ENCODE measurements at regions not wholly inside any gene's neighbourhood (a gene's known extent, or its start where the extent isn't known, plus 50 kb on each side); places are given as distances from the start of the nearest gene placed in this dataset.

DNA sequence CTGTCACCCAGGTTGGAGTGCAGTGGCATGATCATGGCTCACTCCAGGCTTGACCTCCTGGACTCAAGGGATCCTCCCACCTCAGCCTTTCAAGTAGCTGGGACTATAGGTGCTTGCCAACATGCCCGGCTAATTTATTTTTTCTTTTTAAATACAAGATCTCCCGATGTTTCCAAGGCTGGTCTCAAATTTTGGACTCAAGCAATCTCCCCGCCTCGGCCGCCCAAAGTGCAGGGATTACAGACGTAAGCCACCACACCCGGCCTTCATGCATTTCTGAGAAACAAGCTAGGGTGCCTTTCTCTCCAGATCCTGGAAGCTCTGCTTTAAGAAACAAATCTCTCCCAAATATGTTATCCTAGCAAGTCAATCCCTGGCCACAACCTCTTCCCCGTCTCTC is 234.1 kb downstream of the FBXO15 start:
- H3K4me1 ChIP-seq (ENCODE audit: control insufficient read depth, low read depth, low read length) = no peaks in the 10 kb centered on the region
- no peak overlapping the region for H3K27ac ChIP-seq (ENCODE audit: low read length)
- no peak overlapping the region for H3K4me3 ChIP-seq (ENCODE audit: low read length)
- no peaks in the 10 kb centered on the region for H3K9me3 ChIP-seq (ENCODE audit: control insufficient read depth, low read depth, low read length)
- no peaks in the 10 kb centered on the region for H3K27me3 ChIP-seq (ENCODE audit: control insufficient read depth, insufficient read depth, low read length)
- no peaks in the 10 kb centered on the region for H3K36me3 ChIP-seq (ENCODE audit: control insufficient read depth, low read depth, low read length)
- no peak overlapping the region for H3K9ac ChIP-seq (ENCODE audit: low read length)

DNA sequence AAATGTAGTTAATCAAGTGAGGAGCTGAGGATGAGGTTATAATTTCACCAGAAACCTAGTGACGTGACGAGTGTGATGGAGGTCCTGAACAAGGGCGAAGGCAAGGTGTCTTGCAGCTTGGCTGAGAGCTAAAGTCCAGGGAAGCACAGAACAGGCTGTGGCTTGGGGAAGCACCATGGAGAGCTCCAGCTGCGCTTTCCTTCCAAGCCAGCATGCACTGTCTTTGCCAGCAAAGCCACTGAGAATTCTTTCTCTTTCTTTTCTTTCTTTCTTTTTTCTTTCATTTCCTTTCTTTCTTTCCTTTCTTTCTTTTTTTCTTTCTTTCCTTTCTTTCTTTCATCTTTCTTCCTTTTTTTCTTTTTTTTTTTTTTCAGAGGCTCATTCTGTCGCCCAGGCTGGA is 239.3 kb downstream of the FBXO15 start:
- H3K9me3 ChIP-seq (ENCODE audit: control insufficient read depth, low read depth, low read length) = no peaks in the 10 kb centered on the region
- no peaks in the 10 kb centered on the region for H3K4me1 ChIP-seq (ENCODE audit: control insufficient read depth, low read depth, low read length)
- H3K9ac ChIP-seq (ENCODE audit: low read length) = no peak overlapping the region
- H3K27ac ChIP-seq (ENCODE audit: low read length) = no peak overlapping the region
- H3K27me3 ChIP-seq (ENCODE audit: control insufficient read depth, insufficient read depth, low read length) = no peaks in the 10 kb centered on the region
- H3K4me3 ChIP-seq (ENCODE audit: low read length) = no peak overlapping the region
- no peaks in the 10 kb centered on the region for H3K36me3 ChIP-seq (ENCODE audit: control insufficient read depth, low read depth, low read length)

DNA sequence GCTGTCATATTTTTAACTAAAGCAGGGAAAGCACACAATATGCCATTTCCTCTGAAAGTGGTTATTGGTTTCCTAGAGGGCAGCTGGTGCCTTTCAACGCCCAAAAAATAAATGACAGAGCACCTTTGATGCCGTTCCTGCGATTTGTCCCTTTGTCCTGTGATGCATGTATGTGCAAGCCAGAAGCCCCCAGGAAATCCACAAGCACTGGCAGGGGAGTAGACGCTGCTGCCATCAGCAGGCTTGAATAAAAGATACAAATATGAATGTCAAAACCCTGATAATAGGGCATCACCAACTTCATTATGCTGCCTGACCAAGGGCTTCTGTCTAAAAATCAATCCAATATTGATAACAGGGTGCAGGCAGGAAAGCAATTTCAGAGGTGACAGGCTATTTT is 246.1 kb downstream of the FBXO15 start:
- Histone ChIP-seq H3K36me3 (ENCODE audit: control insufficient read depth, low read depth, low read length) (no peaks in the 10 kb centered on the region), H3K27ac (ENCODE audit: low read length) (no peak overlapping the region), H3K9ac (ENCODE audit: low read length) (no peak overlapping the region), H3K9me3 (ENCODE audit: control insufficient read depth, low read depth, low read length) (no peaks in the 10 kb centered on the region), H3K4me3 (ENCODE audit: low read length) (no peak overlapping the region), H3K27me3 (ENCODE audit: control insufficient read depth, insufficient read depth, low read length) (peaks cover 10% of the 10 kb centered on the region), H3K4me1 (ENCODE audit: control insufficient read depth, low read depth, low read length) (peaks cover 2% of the 10 kb centered on the region)

DNA sequence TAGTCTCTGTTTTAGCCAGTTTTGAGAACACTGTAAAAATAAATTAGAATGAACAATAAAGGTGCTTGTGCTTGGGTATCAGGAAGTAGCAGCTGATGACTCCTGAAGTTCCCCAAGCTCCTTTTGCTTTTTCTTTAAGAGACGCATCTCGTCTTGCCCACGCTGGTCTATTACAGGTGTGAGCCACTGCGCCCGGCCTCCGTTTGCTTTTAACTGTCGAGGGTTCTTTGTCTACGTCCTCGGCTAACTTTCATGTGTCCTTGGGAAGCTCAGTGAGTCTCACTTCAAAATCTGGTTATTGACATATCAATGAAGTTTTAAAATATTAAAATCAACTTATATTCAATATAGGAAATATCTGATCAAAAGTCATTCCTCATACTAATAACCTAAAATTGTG is 246.5 kb downstream of the FBXO15 start:
- Histone ChIP-seq H3K9me3 (ENCODE audit: control insufficient read depth, low read depth, low read length) (no peaks in the 10 kb centered on the region), H3K27ac (ENCODE audit: low read length) (no peak overlapping the region), H3K36me3 (ENCODE audit: control insufficient read depth, low read depth, low read length) (no peaks in the 10 kb centered on the region), H3K27me3 (ENCODE audit: control insufficient read depth, insufficient read depth, low read length) (peaks cover 10% of the 10 kb centered on the region), H3K4me1 (ENCODE audit: control insufficient read depth, low read depth, low read length) (peaks cover 5% of the 10 kb centered on the region), H3K9ac (ENCODE audit: low read length) (no peak overlapping the region), H3K4me3 (ENCODE audit: low read length) (no peak overlapping the region)

DNA sequence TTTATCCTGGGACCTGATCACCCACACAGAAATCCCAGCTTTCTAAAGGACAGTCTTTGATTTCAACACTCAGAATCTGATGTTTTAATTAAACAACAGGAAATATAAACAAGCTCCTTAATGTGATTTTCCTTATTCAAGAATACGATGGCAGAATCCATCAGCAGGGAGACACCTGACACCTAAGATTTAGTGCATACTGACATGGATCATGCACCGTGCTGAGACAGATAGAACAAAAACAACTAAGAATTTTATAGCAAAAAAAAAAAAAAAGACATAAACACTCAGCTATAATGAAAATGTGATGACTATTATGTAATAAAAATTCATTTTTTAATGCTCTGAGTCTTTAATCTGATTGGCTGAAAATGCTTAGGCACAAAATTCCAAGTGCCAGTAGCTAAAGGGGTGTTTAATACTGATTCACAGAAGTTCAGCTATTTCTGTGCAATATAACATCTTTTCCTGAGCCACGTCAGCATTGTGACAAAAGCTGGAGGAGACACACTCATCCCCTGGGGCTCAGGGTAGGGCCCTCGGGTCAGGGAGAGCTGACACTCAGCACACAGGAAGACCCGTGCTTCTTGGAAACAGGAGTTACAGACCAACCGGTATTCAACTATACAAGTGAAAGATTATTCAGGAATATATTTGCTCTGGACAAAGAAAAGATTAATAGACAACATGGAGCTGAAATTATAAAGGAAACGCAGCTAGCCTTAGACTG is 247.4 kb downstream of the FBXO15 start:
- H3K27me3 ChIP-seq (ENCODE audit: control insufficient read depth, insufficient read depth, low read length) = peaks cover 10% of the 10 kb centered on the region
- peaks cover 13% of the 10 kb centered on the region for H3K4me1 ChIP-seq (ENCODE audit: control insufficient read depth, low read depth, low read length)
- H3K9me3 ChIP-seq (ENCODE audit: control insufficient read depth, low read depth, low read length) = no peaks in the 10 kb centered on the region
- no peak overlapping the region for H3K9ac ChIP-seq (ENCODE audit: low read length)
- no peak overlapping the region for H3K4me3 ChIP-seq (ENCODE audit: low read length)
- no peak overlapping the region for H3K27ac ChIP-seq (ENCODE audit: low read length)
- no peaks in the 10 kb centered on the region for H3K36me3 ChIP-seq (ENCODE audit: control insufficient read depth, low read depth, low read length)

DNA sequence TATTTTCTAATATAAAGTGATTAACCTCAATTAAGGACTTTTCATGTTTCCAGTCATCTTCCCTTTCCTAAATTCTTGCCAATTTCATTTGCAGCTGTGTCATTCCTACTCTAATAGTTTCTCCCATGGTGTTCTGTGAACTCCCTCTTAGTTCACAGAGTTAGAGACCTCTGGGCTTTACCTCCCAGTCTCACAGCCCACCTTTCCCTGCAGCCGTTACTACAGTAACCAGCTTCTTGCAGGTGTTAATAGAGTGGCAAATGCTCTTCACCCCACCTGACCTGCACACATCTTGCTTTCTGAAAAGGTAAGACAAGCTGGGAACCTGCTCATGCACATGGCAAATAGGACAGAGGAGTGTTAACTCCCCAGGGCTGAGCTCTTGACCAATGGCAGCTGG is 250.1 kb downstream of the FBXO15 start:
- Histone ChIP-seq H3K4me1 (ENCODE audit: control insufficient read depth, low read depth, low read length) (peaks cover 23% of the 10 kb centered on the region), H3K27me3 (ENCODE audit: control insufficient read depth, insufficient read depth, low read length) (peaks cover 10% of the 10 kb centered on the region), H3K9me3 (ENCODE audit: control insufficient read depth, low read depth, low read length) (no peaks in the 10 kb centered on the region), H3K36me3 (ENCODE audit: control insufficient read depth, low read depth, low read length) (no peaks in the 10 kb centered on the region), H3K4me3 (ENCODE audit: low read length) (no peak overlapping the region), H3K9ac (ENCODE audit: low read length) (no peak overlapping the region), H3K27ac (ENCODE audit: low read length) (no peak overlapping the region)

DNA sequence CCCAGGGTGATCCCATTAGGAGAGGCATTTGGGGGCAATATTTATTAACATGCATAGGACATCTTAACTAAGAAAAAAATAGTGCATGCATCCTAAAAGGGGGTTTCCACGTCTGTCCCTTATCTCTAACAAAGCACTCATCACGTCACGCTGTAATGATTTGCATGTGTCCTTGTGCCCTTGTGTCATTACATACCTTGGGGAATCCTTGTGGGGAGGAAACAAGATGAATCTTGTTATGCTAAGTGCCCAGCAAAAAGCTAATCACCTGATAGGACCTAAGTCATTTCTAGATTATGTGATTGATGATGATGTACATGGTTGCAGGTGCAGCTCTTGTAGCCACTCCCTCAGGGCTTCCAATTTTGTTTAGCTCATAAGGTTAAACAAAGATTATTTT is 250.9 kb downstream of the FBXO15 start:
- Histone ChIP-seq H3K27ac (ENCODE audit: low read length) (no peak overlapping the region), H3K4me1 (ENCODE audit: control insufficient read depth, low read depth, low read length) (peaks cover 29% of the 10 kb centered on the region), H3K27me3 (ENCODE audit: control insufficient read depth, insufficient read depth, low read length) (peaks cover 10% of the 10 kb centered on the region), H3K36me3 (ENCODE audit: control insufficient read depth, low read depth, low read length) (no peaks in the 10 kb centered on the region), H3K9me3 (ENCODE audit: control insufficient read depth, low read depth, low read length) (no peaks in the 10 kb centered on the region), H3K9ac (ENCODE audit: low read length) (no peak overlapping the region), H3K4me3 (ENCODE audit: low read length) (no peak overlapping the region)

DNA sequence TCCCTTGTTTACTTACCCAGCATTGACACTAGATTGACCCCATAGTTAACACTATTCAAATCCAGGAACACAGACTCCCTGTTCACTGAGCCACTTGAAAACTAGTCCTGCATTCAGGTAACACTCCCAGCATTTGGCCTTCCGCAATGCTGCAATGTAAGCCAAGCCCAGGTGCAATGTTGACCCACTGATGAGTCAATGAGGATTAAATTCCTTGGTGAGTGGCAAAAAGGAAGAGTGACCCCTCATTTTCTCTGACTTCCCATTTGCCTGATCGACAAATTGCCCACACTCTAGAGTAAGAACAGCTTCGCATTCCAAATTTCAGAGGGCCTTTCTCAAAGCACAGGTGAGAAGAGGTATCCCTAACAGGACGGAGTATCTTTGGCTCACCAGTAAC is 251.9 kb downstream of the FBXO15 start:
- peaks cover 10% of the 10 kb centered on the region for H3K27me3 ChIP-seq (ENCODE audit: control insufficient read depth, insufficient read depth, low read length)
- H3K4me3 ChIP-seq (ENCODE audit: low read length) = no peak overlapping the region
- H3K9ac ChIP-seq (ENCODE audit: low read length) = no peak overlapping the region
- no peaks in the 10 kb centered on the region for H3K9me3 ChIP-seq (ENCODE audit: control insufficient read depth, low read depth, low read length)
- H3K27ac ChIP-seq (ENCODE audit: low read length) = no peak overlapping the region
- H3K36me3 ChIP-seq (ENCODE audit: control insufficient read depth, low read depth, low read length) = no peaks in the 10 kb centered on the region
- peaks cover 38% of the 10 kb centered on the region for H3K4me1 ChIP-seq (ENCODE audit: control insufficient read depth, low read depth, low read length)

DNA sequence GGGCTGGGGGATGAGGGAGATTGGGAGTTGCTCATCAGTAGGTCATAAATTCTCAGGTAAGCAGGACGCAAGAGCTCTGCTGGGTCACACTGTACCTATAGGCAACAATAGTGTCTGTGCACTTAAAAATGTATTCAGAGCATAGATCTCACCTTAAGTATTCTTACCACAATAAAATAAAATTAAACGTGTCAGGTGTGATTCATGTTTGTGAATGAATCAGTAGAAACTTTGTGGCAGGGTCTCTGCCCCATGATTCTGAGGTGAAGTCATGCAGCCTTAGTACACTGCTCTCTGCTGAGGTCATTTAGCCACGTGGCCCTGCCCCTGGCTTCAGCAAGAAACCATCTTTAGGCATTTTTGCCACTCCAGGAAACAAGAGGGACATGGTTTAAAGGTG is 253.8 kb downstream of the FBXO15 start:
- Histone ChIP-seq H3K27me3 (ENCODE audit: control insufficient read depth, insufficient read depth, low read length) (peaks cover 10% of the 10 kb centered on the region), H3K4me1 (ENCODE audit: control insufficient read depth, low read depth, low read length) (peaks cover 38% of the 10 kb centered on the region), H3K36me3 (ENCODE audit: control insufficient read depth, low read depth, low read length) (no peaks in the 10 kb centered on the region), H3K9me3 (ENCODE audit: control insufficient read depth, low read depth, low read length) (no peaks in the 10 kb centered on the region), H3K9ac (ENCODE audit: low read length) (no peak overlapping the region), H3K4me3 (ENCODE audit: low read length) (no peak overlapping the region), H3K27ac (ENCODE audit: low read length) (no peak overlapping the region)

DNA sequence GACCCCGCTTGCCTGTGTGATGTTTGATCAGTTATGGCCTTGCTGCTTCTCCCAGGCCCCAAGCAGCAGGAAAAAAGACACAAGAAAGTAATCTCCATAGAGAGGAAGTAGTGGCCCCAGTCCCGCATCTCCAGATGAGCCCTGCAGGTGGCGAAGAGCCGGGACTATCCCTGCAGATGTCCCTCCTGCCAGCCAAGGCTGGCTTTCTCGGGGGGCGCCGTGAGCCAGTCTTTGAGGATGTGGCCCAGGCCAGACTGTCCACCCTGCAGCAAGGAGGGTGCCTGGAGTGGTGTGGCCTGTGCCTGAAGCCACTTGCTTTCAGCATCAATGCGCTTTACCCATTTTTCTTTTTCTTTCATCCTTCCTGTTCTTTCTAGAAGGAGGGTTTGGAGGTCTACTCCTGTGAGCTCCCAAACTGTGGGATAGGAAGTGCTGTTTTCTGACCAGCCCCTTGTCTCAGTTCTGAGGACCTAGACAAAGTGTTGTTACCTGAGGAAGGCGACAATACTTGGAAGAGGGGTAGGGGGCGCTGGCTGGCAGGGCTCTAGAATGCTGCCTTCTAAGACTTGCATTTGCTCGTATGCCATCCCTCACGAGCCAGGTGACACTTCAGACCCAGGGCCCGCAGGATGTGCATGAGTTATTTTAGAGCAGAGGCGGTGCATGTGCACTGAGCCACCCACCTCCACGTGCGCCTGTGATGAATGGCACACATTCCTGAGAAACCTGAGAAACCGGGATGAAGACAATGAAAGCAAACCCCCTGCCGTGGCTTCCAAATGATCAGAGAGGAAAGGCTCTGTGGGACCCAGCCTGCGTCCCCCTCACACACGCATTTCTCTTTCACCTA is 255.8 kb downstream of the FBXO15 start:
- Histone ChIP-seq H3K9me3 (ENCODE audit: control insufficient read depth, low read depth, low read length) (no peaks in the 10 kb centered on the region), H3K27ac (ENCODE audit: low read length) (no peak overlapping the region), H3K27me3 (ENCODE audit: control insufficient read depth, insufficient read depth, low read length) (no peaks in the 10 kb centered on the region), H3K9ac (ENCODE audit: low read length) (no peak overlapping the region), H3K4me3 (ENCODE audit: low read length) (no peak overlapping the region), H3K4me1 (ENCODE audit: control insufficient read depth, low read depth, low read length) (peaks cover 38% of the 10 kb centered on the region), H3K36me3 (ENCODE audit: control insufficient read depth, low read depth, low read length) (no peaks in the 10 kb centered on the region)

DNA sequence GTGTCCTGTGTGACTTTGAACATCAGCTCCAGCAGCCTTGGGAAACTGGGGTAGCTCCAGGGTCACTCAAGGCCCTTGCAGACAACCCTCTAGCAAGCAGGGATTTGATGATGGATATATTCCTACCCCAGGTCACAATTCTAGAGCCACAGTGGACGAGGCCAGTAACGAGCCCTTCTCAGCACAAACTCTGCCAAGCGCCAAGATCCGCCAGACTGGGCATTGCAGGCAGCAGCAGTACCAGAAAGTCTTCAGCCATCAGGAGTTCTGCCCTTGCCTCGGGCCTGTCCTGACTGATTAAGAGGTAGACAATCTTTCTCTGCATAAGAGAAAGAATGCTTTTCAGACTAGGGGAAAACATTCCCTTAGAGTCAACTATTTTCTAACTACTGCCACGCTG is 259.1 kb downstream of the FBXO15 start:
- Histone ChIP-seq H3K36me3 (ENCODE audit: control insufficient read depth, low read depth, low read length) (no peaks in the 10 kb centered on the region), H3K9ac (ENCODE audit: low read length) (no peak overlapping the region), H3K9me3 (ENCODE audit: control insufficient read depth, low read depth, low read length) (no peaks in the 10 kb centered on the region), H3K27ac (ENCODE audit: low read length) (no peak overlapping the region), H3K4me1 (ENCODE audit: control insufficient read depth, low read depth, low read length) (peaks cover 19% of the 10 kb centered on the region), H3K27me3 (ENCODE audit: control insufficient read depth, insufficient read depth, low read length) (no peaks in the 10 kb centered on the region), H3K4me3 (ENCODE audit: low read length) (no peak overlapping the region)

DNA sequence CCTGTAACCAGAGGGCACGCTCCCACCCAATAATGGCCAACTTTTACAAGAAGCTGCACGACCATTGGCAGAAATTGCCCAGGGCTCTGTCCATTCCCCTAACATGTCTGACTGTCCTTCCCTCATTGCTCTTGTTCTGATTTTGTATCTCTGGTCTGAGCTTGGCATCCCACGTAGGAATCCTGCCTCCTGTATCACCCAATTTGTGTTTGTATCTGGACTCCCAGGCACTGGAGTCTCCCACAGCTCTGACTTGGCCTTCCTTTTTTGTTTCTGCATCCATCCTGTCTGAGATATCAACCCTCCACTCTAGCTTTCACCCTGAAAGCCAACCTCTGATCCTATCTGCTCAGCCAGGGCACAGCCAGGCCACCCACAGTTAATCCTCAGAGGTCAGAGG is 259.8 kb downstream of the FBXO15 start:
- Histone ChIP-seq H3K9ac (ENCODE audit: low read length) (no peak overlapping the region), H3K4me1 (ENCODE audit: control insufficient read depth, low read depth, low read length) (peaks cover 17% of the 10 kb centered on the region), H3K36me3 (ENCODE audit: control insufficient read depth, low read depth, low read length) (no peaks in the 10 kb centered on the region), H3K27ac (ENCODE audit: low read length) (no peak overlapping the region), H3K27me3 (ENCODE audit: control insufficient read depth, insufficient read depth, low read length) (no peaks in the 10 kb centered on the region), H3K9me3 (ENCODE audit: control insufficient read depth, low read depth, low read length) (no peaks in the 10 kb centered on the region), H3K4me3 (ENCODE audit: low read length) (no peak overlapping the region)
